Lung (tissue), 11 donors: ENCODE measurements at regions not wholly inside any gene's neighbourhood (a gene's known extent, or its start where the extent isn't known, plus 50 kb on each side); places are given as distances from the start of the nearest gene placed in this dataset.

Experiments
- ATAC-seq: fragments of 200-7000 bp; cut with Tn5 transposase; one replicate; pipeline ENCODE4 v1.9.1; 2020; ENCODE audit warnings: moderate number of reproducible peaks; ENCODE audit not compliant: insufficient read depth, low FRiP score
- DNase-seq, 3 donors: peaks; one replicate each; pipeline ENCODE4 v3.0.0-alpha.2; 2013 to 2017
- H3K27ac ChIP-seq, 2 donors: one replicate each; pipeline ENCODE4 v1.5.1; 2013; ENCODE audit warnings: mild to moderate bottlenecking in 2 of 2, moderate library complexity in 2 of 2, control low read depth in 1 of 2, inconsistent platforms in 1 of 2, low read depth in 1 of 2, low read length in 1 of 2
- H3K27me3 ChIP-seq, 3 donors: one replicate each; pipeline ENCODE4 v1.5.1; 2013; ENCODE audit warnings: low read length in 2 of 3; ENCODE audit not compliant: control insufficient read depth in 3 of 3, insufficient read depth in 3 of 3
- H3K36me3 ChIP-seq, 4 donors: one replicate each; pipeline ENCODE4 v1.5.1; 2013; ENCODE audit warnings: low read length in 4 of 4, mild to moderate bottlenecking in 1 of 4, moderate library complexity in 1 of 4; ENCODE audit not compliant: control insufficient read depth in 4 of 4, insufficient read depth in 4 of 4
- H3K4me1 ChIP-seq, 5 donors: one replicate each; pipeline ENCODE4 v1.5.1; 2013; ENCODE audit warnings: low read length in 5 of 5, mild to moderate bottlenecking in 2 of 5, moderate library complexity in 1 of 5; ENCODE audit not compliant: control insufficient read depth in 5 of 5, insufficient read depth in 5 of 5
- H3K4me3 ChIP-seq: one replicate; pipeline ENCODE4 v1.5.1; 2013; ENCODE audit warnings: mild to moderate bottlenecking, control low read depth, moderate library complexity
- H3K9ac ChIP-seq, 2 donors: one replicate each; pipeline ENCODE4 v1.5.1; 2013; ENCODE audit warnings: low read length in 2 of 2, control low read depth in 1 of 2; ENCODE audit not compliant: insufficient read depth in 1 of 2
- H3K9me3 ChIP-seq, 4 donors: one replicate each; pipeline ENCODE4 v1.5.1; 2013; ENCODE audit warnings: low read length in 3 of 4, mild to moderate bottlenecking in 1 of 4, moderate library complexity in 1 of 4; ENCODE audit not compliant: control insufficient read depth in 4 of 4, insufficient read depth in 3 of 4
- WGBS, 2 donors: extraction: QIAGEN DNeasy Blood & Tissue Kit; methylation state at CpG; one replicate each; pipeline ENCODE4 v1.1.7; 2013; 5-methylcytosine and 5-hydroxymethylcytosine counted together
- TF ChIP-seq, protein P1 (sequence below): IDR thresholded peaks from 2 replicates; pipeline ENCODE4 v1.5.1; 2012; ENCODE audit warnings: mild to moderate bottlenecking; ENCODE audit errors: control extremely low read depth, extremely low read depth
- donor health status: control.
- donor health status: control.
- donor health status: Bipolar disorder and iron deficiency.
- donor health status: healthy.
- donor health status: DM: yes; HTN: yes; CAD: no.

DNA sequence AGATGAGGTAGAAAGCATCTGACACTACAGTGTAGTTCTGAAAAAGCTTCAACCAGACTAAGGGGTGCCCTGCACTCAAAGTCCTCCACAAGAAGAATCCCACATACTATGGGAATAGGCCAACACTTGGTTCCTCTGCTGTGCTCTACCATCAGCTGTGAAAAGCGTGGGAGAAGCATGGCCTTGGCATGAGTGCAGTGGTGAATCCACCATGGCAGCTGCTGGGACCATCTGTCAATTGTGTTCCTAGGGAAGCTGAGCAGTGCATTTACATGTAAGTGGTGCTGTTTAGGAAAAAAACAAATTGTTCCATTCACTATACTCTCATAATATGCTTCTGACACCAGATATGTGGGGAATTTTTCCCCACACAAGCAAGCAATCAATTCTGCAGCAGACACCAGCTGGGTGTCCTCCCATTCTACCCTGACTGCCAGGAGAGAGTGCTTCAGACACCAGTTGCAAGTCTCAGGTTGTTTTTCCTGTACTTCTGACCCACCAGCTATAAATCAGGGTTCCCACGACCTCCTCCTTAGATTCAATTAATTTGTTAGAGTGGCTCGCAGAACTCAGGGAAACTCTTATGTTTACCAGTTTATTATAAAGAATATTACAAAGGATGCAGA is 230.8 kb upstream of the CHRM3 start:
- no peaks in the 10 kb centered on the region for H3K36me3 ChIP-seq
- H3K4me3 ChIP-seq: no peak overlapping the region
- H3K27me3 ChIP-seq: no peaks in the 10 kb centered on the region
- 70 to 74% methylated on average over 3 of the region's 3 CpGs for WGBS, 2 donors
- H3K9me3 ChIP-seq: peaks cover 0 to 3% (median 0%) of the 10 kb centered on the region in 4 donors
- TF ChIP-seq, protein P1, sequence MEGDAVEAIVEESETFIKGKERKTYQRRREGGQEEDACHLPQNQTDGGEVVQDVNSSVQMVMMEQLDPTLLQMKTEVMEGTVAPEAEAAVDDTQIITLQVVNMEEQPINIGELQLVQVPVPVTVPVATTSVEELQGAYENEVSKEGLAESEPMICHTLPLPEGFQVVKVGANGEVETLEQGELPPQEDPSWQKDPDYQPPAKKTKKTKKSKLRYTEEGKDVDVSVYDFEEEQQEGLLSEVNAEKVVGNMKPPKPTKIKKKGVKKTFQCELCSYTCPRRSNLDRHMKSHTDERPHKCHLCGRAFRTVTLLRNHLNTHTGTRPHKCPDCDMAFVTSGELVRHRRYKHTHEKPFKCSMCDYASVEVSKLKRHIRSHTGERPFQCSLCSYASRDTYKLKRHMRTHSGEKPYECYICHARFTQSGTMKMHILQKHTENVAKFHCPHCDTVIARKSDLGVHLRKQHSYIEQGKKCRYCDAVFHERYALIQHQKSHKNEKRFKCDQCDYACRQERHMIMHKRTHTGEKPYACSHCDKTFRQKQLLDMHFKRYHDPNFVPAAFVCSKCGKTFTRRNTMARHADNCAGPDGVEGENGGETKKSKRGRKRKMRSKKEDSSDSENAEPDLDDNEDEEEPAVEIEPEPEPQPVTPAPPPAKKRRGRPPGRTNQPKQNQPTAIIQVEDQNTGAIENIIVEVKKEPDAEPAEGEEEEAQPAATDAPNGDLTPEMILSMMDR: no peak
- DNase-seq (peak in 2 of 3 donors; percentile 3 to 4), ATAC-seq (no peak)
- no peaks in the 10 kb centered on the region for H3K4me1 ChIP-seq
- H3K27ac ChIP-seq: no peak overlapping the region
- no peak overlapping the region for H3K9ac ChIP-seq

DNA sequence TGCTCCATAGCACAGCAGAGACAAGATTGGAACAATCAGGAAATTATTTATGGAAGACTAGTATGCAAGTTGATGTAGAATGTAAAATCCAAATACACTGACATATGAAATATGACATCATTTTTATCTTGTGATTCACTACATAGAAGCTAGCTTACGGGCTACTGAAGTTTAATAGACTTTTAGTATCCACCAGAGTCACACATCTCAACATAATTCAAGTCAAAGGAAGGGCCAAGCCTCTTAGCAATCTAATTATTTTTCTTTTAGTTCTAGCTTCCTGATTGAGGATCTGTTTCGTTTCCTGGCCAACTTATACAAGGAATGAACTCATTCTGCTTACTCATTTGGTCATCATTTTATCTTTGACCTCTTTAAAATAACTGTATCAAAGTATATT is 234.4 kb upstream of the CHRM3 start:
- no peaks in the 10 kb centered on the region for H3K4me1 ChIP-seq
- no peaks in the 10 kb centered on the region for H3K36me3 ChIP-seq
- no peak overlapping the region for H3K9ac ChIP-seq
- DNase-seq (no peak), ATAC-seq (no peak)
- 74 to 82% methylated on average over 2 of the region's 2 CpGs for WGBS, 2 donors
- H3K27ac ChIP-seq: no peak overlapping the region
- H3K27me3 ChIP-seq: no peaks in the 10 kb centered on the region
- no peak overlapping the region for H3K4me3 ChIP-seq
- H3K9me3 ChIP-seq: peaks cover 0 to 3% (median 0%) of the 10 kb centered on the region in 4 donors
- TF ChIP-seq, protein P1: no peak

DNA sequence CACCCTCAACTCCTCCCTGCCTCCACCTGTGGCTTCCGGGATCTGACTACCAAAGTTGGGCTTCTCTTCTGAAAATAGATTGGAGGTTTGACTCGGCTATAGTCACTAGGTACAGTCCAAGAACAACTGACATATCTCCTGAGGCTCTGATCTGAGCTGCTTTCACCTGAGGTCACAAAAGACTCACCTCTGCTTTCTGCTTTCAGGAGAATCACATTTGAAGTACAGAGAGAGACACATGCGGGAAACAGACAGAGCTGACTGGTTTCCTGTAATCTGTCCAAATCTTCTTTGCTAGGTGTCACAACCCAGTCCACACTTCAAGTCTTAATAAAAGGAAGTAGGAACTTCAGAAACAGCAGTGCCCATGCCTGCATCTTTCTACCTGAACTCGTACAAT is 245.4 kb upstream of the CHRM3 start:
- 82% methylated on average over 4 of the region's 4 CpGs for WGBS, 2 donors
- H3K27me3 ChIP-seq: no peaks in the 10 kb centered on the region
- no peak overlapping the region for H3K27ac ChIP-seq
- DNase-seq: no peak
- H3K9ac ChIP-seq: no peak overlapping the region
- H3K4me3 ChIP-seq: no peak overlapping the region
- ATAC-seq: no peak
- H3K9me3 ChIP-seq: no peaks in the 10 kb centered on the region
- TF ChIP-seq, protein P1: no peak
- H3K4me1 ChIP-seq: no peaks in the 10 kb centered on the region
- no peaks in the 10 kb centered on the region for H3K36me3 ChIP-seq

DNA sequence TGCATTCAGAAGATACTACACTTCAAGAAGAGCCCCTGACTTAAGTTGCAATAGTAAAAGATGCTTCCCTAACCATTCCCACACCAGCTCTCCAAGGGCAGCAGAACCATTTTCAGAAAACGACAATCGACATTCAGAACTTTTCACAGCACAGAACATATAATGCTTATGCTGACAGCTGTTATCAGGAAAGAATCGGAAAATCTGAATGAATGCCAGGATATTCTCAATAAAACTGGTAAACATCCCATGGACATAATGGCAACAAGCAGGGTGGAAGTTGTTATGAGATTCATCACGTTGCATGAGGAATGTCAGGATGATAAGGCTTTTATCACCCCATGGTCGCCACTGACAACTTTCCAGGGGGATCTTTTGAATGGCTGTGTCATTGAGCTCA is 246.6 kb upstream of the CHRM3 start:
- TF ChIP-seq, protein P1: no peak
- no peaks in the 10 kb centered on the region for H3K4me1 ChIP-seq
- H3K27ac ChIP-seq: no peak overlapping the region
- H3K36me3 ChIP-seq: no peaks in the 10 kb centered on the region
- no peak for ATAC-seq
- H3K9ac ChIP-seq: no peak overlapping the region
- no peaks in the 10 kb centered on the region for H3K9me3 ChIP-seq
- peak in 2 of 3 donors; percentile 58 to 74 for DNase-seq
- WGBS, 2 donors: 51 to 77% methylated on average over 5 of the region's 5 CpGs
- H3K4me3 ChIP-seq: no peak overlapping the region
- no peaks in the 10 kb centered on the region for H3K27me3 ChIP-seq
